Endometrium (tissue), 2 donors: ENCODE measurements at regions not wholly inside any gene's neighbourhood (a gene's known extent, or its start where the extent isn't known, plus 50 kb on each side); places are given as distances from the start of the nearest gene placed in this dataset.

Experiments used
- FAIRE-seq: peaks from 2 replicates; lab custom pipeline; 2012; peaks lifted over from hg19 to GRCh38; lab: Jason Lieb, UNC
- donor health status: control.
- donor health status: control.

- FAIRE-seq, result no peak
Observed at GRCh38 chr1:221071777-221072176, 192.5 kb downstream of the HLX start.

DNA sequence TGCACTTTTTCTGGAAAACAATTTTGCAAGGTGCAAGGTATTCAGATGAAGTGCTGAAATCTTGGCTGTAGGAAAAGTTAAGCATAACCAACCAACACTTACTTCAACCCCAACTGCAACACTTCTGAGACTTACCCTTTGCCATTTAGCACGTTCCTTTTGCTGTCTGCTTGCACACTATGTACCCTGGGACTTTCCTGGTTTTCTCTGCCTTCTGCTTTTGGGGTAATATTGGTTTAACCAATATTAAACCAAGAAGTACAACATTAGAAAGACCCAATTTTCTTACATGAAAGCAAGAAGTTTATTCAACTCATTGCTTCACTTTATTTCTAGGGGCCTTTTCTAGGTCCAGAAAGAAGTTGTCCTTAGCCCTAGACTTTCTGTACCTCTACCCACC lies 193.0 kb downstream of the HLX start:
- no peak for FAIRE-seq

- FAIRE-seq, result no peak
Observed at GRCh38 chr1:221074332-221074731, 195.1 kb downstream of the HLX start.

- FAIRE-seq, result no peak
Observed at GRCh38 chr1:221075911-221076310, 196.7 kb downstream of the HLX start.

GRCh38 chr1:221076391-221076811 lies 197.2 kb downstream of the HLX start:
- no peak for FAIRE-seq

- no peak for FAIRE-seq
Observed at GRCh38 chr1:221078260-221078965, 199.2 kb downstream of the HLX start.

DNA sequence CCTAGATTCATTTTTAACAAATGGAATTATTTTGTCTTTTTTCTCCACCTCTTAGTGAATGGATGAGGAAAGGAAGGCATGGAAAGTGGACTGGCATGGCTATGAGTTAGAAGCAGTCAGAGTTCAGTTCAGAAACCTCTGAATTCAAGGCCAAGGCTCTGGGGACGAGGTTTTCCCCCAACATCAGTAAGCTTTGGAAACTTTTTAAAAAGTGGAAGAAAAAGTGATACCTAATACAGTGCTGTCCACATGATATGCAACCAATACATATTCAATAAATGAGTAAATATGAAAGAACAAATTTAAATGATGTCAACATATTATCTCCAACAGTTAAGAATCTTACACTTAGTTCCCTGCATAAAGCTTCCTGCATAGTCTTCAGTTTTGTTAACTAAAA lies 204.7 kb downstream of the HLX start:
- no peak for FAIRE-seq

DNA sequence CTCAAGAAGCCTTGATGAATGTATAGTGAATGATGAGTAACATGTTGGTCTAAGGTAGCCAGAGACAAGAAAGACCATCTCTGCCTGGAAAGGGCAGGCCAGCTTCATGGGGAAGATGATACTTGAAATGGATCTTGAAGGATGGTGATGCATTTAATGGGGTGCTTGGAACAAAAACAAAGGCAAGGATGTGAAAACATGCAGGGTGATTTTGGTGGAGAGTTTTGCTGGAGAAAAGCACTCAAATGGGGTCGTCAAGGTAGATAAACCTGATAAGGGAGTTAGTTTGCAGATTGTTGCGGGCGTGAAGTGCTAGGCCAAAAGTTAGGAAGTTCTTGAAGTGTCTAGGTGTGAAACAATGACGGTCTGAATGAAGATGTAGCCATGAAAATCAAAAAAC lies 205.4 kb downstream of the HLX start:
- FAIRE-seq, result no peak

- FAIRE-seq, result no peak
Observed at GRCh38 chr1:221085701-221086375, 206.6 kb downstream of the HLX start.

DNA sequence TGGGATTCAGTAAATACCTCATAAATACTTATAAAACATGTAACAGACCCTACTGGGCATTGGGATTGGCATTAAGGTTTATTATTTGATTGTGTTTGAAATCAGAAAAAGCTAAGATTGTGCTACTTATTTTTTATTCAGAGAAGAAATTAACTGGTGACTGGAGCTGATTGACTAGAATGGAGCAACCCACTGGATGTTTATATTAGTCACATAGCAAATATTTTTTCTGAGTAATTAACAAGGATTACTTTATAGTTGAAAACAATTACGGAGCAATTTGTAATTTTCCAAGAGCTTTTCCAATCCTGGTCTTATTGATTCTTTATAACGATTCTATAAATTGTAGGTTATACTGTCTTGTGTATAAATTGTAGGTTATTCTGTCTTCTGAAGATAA lies 208.7 kb downstream of the HLX start:
- FAIRE-seq, result no peak

DNA sequence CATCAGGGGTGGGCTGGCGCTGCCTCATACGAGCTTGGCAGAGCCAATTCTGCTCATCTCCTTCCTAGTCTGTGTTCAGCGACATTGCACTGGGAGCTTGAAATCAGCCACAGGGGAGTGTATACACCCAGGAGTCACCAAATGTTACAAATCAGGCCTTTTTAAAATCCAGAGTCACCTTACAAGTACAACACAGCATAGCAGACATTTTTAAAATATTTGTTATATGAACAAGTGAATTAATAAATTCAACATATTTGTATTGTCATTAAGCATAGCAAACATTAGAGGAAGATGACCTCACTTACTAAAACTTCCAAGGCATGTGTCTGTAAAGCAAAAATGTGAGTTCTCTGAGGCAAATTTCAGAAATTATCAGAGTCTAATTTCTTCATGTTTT lies 210.0 kb downstream of the HLX start:
- FAIRE-seq, result no peak

- FAIRE-seq, result no peak
Observed at GRCh38 chr1:221089803-221090202, 210.6 kb downstream of the HLX start.

DNA sequence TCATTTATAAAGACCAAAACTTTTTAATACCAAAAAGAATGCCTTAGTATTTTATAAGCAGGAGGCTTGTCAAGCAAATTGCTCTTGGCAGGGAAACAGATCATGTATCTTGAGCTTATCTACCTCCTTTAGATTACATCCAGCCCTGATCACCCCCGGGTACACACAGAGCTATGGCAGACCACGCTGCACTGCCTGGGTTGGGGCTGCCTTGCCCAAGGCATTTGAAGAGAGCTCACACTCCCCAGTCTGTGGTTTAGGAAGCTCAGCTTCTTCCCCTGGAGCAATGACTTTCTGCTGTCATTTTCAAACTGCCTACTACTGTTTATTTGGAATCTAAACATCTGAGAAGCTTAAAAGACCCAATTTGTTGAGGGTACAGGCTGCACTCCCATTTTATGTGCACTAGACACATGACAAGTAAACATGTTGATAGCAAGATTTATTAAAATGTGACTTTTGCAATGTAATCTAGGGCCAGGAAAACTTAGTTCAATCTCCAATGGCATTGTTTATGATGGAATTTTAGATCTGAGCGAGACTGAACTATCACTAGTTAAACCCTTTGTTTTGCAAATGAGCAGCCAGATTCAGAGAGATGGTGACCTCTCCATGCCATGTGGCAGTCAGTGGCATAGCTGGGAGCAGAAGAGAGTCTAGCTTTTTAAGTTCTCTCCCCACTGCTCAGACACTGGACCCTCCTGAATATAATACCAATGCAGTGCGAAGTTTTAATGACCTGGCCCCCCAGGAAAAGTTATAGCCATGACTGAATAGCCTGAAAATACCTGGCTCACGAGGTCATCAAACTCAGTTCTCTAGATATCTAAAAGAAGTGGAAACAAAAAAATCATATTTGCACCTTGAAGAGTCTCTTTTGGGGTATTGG lies 214.9 kb downstream of the HLX start:
- FAIRE-seq, result no peak

- no peak for FAIRE-seq
Observed at GRCh38 chr1:221097479-221098281, 218.4 kb downstream of the HLX start.

GRCh38 chr1:221098471-221099405 lies 219.5 kb downstream of the HLX start:
- no peak for FAIRE-seq

DNA sequence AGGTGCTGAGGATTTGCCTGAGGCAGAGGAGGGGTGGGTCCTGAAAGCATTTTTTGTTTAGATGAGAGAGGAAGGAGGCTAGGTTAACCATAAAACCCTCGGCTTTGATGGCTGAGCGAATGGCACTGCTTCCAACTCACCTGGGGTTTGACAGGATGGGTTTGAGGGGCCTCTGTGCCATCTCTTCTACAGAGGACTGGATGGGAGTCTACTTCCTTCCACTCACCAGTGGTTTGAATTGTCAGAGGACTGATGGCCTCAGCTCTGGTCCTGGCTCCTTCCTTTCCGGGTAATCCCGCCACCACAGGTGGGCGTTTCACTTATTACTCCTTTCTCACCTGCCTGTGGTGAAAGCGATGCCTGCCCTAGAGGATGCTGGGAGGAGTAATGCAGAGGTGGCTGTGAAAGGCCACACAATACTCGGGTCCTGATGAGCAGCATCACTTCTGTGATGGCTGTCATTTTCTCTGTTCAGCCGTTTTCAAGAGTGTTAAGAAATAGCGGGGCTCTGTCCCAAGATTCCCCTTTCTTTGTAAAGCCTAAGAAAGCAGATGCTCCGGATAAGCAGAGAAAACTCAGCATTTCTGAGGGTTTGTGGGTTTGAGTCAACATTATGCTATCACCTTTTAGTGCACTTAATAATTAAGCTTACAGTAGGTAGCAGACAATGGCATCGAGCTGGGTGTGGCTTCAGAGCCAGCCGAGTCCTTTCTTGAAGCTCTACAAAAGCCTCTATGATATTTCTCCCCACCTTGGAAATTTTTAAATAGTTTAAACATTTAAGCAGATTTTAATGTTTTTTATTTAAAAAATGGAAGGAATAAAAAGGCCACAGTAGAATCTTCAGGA lies 220.7 kb downstream of the HLX start:
- FAIRE-seq, result no peak

- FAIRE-seq, result no peak
Observed at GRCh38 chr1:221100611-221101010, 221.4 kb downstream of the HLX start.

DNA sequence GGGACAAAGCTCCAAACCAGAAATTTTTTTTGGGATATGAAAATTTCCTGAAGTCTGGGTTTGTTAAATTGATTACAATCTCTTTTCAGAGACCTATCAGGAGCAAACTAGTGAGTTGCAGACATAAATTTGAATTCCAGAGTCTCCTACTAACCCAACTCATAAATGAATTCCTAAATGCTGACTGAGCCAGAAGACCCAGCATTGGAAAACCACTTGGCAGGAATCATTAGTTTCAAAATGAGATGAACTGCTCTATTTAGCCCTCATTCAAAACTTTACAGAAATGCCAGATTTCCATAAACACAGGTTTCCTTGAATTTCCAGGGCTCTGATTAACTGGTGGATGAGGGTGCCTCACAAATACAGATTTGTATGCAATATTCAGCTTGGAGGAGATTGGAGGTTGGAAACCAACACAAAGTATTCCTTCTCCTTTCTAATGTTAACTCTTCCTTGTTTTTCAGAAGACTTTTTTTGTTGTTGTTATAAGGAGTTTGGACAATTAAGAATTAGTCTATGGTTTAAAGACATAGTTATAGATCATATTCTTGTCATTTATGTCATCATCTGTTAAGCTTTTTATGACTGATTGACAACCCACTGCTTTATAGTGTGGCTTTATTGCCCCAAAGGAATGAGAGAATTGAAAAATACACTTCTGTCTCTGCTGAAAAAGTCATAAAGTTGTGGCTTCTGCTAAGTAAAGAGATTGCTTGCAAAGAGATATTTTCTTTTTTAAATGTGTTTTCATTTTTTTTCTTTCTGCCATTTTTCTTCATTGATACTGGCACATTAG lies 222.8 kb downstream of the HLX start:
- FAIRE-seq, result no peak

DNA sequence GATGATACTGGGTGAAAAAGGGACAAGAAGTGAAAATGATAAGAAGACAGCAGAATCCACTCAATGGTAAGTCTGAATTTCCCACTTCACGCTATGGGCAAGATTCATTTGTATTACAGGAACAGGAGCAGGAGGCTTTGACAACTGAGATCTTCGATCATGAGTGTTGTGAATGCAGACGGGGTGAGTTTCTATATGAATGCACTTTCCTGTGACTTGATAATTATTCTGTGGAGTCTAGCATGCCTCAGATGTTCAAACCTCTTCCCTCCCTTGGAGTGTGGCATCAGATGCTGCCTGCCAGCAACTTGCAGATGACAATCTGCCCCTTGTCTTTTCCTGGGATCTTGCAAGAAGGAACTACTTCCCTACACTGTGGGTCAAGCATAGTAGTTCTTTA lies 225.4 kb downstream of the HLX start:
- no peak for FAIRE-seq
